GM19043 (cell line): ENCODE measurements at regions not wholly inside any gene's neighbourhood (a gene's known extent, or its start where the extent isn't known, plus 50 kb on each side); places are given as distances from the start of the nearest gene placed in this dataset.

Experiments used
- ATAC-seq: cut with Tn5 transposase; IDR thresholded peaks from one replicate; pipeline ENCODE4 v1.9.1; 2021; ENCODE audit warnings: low read depth; ENCODE audit not compliant: unreplicated experiment

DNA sequence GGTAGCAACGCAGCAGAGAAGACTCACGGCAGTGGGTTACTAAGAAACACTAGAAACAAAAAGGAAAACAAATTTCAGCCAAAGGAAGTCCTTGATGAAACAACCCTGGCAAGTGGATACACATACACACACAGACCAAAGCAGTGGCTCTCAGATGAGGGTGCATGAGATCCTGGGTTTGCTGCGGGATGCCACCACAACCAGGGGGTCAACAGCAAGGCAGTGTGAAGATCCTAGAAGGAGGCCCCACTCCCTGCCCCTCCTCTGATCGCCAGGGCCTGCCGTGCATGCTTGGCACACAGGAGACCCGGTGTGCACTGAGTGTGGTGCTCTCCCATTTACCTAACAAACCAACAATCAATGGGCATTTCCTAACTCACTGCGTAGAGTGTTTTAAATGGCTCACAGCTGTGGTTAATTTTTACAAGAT, 252.3 kb upstream of the KLF14 start:
- no peak for ATAC-seq

GRCh38 chr7:130987092-130987491, 253.1 kb upstream of the KLF14 start:
- no peak for ATAC-seq

DNA sequence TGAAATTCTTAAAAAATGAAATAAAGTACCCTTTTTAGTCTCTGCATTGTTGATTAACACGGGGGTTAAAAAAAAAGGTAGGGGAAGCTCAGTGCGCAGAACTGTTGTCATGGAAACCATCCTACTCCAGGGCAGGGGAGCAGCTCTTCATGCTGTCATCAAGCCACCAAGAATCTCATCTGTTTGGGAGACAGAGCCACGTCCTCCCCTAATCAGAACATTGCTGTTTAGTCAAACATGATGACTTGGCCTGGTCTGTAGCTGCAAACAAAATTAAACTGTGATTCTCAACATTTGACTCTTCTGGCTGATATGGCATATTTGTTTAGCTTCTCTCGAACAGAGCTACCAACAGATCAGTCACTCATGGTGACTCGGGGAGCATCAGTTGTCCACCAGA, 254.4 kb upstream of the KLF14 start:
- ATAC-seq = no peak

DNA sequence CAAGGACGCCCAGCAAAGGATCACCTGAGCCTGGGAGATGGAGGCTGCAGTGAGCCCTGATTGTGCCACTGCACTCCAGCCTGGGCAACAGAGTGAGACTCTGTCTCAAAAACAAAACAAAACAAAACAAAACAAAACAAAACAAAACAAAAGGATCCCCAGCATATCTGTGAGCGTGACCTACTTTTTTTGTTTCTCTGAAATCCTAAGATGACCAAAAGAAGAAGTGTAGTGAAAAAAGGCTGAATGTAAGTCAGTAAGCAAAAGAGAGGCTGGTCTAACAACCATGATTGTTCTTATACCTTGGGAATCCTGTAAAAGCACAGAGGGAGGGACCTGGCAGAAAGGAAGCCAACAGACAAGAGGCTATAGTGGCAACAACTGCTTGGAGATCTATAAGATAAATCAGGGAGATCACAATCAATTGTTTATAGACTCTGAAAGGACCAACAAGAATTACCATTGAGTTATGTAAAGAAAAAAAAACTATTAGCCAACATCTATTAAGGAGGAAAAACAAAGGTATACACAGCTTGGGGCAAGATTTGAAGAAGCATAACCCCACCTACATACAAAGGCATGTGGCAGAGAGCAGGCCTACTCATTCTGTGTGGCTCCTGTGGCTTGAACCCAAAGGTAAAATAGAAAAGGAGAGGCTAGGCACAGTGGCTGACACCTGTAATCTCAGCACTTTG, 255.2 kb upstream of the KLF14 start:
- no peak for ATAC-seq

GRCh38 chr7:130990178-130990832, 256.3 kb upstream of the KLF14 start:
- no peak for ATAC-seq

GRCh38 chr7:130993671-130994365, 259.8 kb upstream of the KLF14 start:
- ATAC-seq = no peak

DNA sequence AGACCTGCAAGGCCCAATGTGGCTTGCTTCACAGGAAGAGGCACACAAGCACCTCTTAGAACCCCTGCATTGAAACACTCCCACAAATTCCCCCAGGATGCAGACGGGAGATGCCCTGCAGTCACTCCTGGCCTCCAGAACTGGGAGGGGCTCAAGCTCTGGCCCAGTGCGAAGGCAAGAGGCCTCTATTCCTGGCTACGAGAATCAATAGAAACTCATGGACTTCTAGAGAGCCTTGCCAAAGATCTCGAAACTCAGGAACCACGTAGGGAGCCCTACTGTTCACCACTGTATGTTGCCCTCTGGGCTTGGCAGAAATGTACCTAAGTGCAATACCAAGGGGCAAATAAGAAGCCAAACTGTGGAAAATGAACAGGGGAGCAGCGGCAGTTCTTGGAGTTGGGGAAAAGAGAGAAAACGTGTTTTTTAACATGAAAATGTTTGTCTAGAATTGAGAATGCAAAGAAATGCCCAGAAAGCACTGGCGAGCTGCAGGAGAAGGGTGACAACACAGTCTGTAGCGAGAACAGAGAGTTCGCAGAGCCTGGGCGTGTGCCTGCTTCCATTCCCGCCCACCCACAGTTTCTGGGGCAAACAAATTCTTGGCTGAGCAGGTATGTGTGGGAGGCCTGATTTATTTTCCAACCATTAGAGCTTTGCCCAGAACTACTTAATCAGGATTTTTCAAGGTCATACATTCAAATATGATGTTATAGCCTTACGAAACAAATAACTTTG, 260.5 kb upstream of the KLF14 start:
- no peak for ATAC-seq

- ATAC-seq = no peak
These were observed 261.5 kb upstream of the KLF14 start for GRCh38 chr7:130995252-130996081.

GRCh38 chr7:130996205-130996832, 262.3 kb upstream of the KLF14 start:
- no peak for ATAC-seq

DNA sequence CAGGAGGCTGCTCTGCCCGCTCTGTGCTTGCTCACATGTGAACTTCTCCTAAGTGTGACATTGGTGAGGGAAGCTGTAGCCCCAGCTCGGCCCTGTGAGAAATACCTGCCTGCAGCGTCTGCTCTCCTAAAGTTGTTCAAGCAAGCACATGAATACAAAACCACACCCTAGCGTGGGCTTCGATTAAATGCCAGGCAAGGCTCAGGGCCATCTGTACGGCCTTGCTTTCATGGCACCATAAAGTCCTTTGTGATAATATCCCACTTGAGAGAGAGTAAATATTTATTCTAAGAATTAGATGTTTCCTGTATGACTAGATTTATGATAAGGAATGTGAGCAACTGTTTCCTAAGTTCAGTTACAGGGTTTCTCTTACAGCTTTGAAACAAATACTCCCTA, 262.8 kb upstream of the KLF14 start:
- no peak for ATAC-seq

DNA sequence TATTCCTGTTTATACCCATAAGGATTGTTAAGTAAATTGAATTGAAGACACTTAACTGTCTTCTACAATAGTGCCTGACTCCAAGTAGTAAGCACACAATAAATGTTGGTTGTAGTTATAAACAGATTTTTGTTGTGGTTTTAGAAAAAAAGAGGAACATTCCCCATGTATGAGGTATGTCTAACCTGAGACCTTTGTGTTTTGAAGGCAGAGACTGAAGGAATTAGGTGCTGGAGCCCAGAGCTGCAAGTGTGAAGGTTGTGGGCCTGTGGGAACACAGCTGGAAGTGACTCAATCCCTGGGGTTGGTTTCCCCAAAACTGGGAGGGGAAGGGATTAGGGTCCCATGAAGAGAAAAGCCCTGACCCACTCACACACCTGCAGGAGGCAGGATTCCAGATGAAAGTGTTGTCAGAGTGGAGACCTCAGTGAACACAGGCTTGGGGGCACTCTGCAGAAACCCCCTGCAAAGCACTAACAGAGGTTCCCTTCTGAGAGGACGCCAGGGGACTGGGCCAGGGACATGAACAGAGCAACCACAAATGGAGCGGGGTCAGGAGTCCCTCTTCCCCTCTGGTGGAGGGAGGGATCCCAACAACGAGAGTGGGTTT, 265.1 kb upstream of the KLF14 start:
- no peak for ATAC-seq

DNA sequence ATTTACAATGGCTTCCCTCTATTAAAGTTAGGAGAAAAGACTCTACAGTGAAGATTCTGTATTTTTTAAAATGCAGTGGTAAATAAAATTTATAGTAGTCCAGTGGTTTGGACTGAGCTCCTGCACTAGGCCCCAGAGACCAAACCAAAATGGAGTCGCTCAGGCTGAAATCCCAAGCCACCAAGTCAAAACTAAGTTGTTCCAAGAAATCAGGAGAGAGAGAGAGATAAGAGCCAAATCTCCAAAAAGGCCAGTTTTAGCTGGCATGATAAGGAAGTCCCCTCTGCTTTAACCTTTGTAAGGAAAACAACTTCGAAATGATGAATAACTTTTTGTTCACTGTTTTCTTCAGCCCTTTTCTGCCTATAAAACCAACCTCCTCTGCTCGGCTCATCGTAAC, 265.9 kb upstream of the KLF14 start:
- ATAC-seq = no peak

DNA sequence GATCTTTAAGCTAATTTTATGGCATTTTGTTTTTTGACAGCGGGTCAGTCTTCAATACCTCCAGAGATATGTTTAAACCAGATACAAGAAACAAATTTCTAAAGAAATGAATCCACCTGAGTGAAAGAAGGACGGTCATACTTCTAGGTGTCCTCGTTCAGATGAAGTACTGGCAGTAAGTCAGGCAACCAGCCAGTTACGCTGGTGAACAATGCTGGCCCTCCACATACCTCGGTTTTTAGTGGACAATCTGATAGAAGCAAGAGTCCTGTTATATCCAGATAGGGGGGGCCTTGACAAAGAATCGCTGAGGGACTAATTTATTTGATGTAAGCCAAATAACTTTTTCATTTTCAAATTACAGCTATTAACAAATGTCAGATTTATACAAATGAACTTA, 266.4 kb upstream of the KLF14 start:
- ATAC-seq = no peak

- no peak for ATAC-seq
These were observed 266.9 kb upstream of the KLF14 start for GRCh38 chr7:131000873-131001272.

GRCh38 chr7:131002600-131002999, 268.6 kb upstream of the KLF14 start:
- no peak for ATAC-seq

DNA sequence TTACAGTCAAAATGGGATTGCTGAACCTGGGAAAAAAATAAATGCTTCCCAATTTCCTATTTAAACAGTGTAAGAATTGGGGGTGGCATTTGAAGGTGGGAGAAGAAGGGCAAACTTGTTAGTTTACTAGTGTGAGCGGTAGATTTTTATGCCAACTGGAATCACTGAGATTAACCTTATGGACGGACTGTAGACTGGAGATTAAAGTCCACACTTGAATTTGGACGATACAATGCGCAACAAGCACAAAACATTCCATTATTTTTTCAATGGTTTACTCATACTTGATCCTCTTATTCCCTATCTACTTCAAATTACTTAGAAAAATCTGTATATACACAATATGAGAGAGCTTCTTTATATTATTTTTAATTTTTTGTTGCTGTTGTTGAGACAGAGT, 269.6 kb upstream of the KLF14 start:
- no peak for ATAC-seq

DNA sequence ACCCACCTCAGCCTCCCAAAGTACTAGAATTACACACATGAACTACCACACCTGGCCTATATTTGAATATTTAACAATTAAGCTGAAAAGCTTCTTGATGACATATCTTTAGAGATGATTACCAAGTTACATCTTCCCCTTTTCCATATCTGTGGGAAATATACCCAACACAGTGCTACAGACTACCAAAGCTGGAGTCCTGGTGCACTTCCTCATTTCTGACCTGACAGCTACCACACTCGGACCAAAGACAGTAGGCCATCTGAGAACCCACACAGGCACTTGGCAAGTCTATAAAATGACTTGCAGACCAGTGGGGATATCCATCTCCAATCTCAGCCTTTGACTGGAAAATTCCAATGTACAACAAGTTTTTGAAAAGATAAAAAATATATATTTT, 270.4 kb upstream of the KLF14 start:
- no peak for ATAC-seq

- ATAC-seq = peak; percentile 41
These were observed 273.7 kb upstream of the KLF14 start for GRCh38 chr7:131007439-131008330.
